ENCODE measurements at regions not wholly inside any gene's neighbourhood (a gene's known extent, or its start where the extent isn't known, plus 50 kb on each side); places are given as distances from the start of the nearest gene placed in this dataset.

DNA sequence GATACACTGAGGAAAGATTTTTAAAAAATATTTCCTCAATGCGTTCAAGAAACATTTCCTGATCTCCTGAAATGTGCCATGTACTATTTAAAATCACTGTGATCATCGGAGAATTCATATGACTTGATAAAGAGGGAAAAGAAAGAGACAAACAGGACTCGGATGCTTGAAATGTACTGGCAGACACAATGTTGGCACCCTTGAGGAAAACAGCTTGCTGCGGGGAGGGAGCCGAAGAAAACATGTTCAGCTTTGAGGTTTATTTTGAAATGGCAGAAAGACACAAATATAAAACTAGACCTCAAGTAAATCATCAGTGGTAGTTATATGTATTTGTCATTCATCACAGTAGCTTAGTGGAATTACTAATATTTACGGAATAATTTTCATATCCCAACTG, 100.9 kb upstream of the BRINP3 start:
- Mint-ChIP-seq H3K4me3 (no peak overlapping the region), H3K27me3 (ENCODE audit: low read depth) (peaks cover 3% of the 10 kb centered on the region), H3K9me3 (no peaks in the 10 kb centered on the region), H3K27ac (ENCODE audit: unreplicated experiment) (no peak overlapping the region), H3K36me3 (ENCODE audit: low read depth) (no peaks in the 10 kb centered on the region), H3K4me1 (no peaks in the 10 kb centered on the region)
- no peak for DNase-seq (ENCODE audit: low read depth, low spot score)
- TF ChIP-seq, protein P1, sequence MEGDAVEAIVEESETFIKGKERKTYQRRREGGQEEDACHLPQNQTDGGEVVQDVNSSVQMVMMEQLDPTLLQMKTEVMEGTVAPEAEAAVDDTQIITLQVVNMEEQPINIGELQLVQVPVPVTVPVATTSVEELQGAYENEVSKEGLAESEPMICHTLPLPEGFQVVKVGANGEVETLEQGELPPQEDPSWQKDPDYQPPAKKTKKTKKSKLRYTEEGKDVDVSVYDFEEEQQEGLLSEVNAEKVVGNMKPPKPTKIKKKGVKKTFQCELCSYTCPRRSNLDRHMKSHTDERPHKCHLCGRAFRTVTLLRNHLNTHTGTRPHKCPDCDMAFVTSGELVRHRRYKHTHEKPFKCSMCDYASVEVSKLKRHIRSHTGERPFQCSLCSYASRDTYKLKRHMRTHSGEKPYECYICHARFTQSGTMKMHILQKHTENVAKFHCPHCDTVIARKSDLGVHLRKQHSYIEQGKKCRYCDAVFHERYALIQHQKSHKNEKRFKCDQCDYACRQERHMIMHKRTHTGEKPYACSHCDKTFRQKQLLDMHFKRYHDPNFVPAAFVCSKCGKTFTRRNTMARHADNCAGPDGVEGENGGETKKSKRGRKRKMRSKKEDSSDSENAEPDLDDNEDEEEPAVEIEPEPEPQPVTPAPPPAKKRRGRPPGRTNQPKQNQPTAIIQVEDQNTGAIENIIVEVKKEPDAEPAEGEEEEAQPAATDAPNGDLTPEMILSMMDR (conservative IDR thresholded peaks at IDR 0.05), result no peak

DNA sequence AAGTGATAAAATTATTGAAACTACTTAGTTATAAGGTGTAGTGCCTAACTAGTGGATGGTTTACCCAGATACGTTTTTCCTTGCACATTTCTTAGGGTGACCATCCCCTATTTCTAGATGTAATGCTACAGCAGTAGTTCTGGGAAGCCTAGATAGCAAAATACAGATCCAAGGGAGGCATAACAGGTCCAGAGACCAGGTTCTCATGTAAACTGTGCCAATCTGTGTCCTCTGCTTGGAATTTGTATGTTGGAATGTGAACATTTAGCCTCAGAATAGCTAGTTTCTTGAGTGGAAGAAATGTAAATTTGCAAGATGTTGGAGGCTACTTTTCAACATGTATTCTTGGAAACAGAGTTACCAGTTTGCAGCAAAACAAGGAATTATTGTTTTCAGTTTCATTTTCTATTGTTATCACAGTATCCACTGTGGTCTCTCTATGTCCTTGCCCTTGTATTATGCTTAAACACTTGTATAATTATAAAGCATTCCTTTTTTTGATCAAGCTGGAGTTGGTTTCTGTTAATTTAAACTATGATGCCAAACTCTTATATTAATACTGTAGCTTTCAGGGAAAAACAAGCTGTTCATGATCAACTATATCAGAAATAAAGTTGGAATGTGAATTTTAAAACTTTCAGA, 102.0 kb upstream of the BRINP3 start:
- Mint-ChIP-seq H3K4me3 (no peak overlapping the region), H3K27ac (ENCODE audit: unreplicated experiment) (no peak overlapping the region), H3K9me3 (no peaks in the 10 kb centered on the region), H3K27me3 (ENCODE audit: low read depth) (peaks cover 3% of the 10 kb centered on the region), H3K36me3 (ENCODE audit: low read depth) (no peaks in the 10 kb centered on the region), H3K4me1 (no peaks in the 10 kb centered on the region)
- TF ChIP-seq, protein P1 (conservative IDR thresholded peaks at IDR 0.05), result no peak
- DNase-seq (ENCODE audit: low read depth, low spot score), result no peak

DNA sequence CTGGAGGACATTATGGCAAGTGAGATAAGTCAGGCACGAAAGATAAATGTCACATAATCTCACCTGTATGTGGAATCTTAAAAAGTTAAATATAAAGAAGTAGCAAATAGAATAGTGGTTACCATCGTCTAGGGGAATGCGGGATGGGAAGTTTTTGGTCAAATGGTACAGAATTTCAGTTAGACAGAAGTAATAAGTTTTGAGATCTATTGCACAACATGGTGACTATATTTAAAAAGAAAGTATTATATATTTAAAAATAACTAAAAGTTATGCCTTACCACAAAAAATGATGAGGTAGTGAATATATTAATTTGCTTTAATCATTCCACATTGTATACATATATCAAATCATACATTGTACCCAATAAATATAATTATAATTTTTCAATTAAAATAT, 106.2 kb upstream of the BRINP3 start:
- TF ChIP-seq, protein P1 (conservative IDR thresholded peaks at IDR 0.05), result no peak
- Mint-ChIP-seq H3K4me1 (no peaks in the 10 kb centered on the region), H3K27me3 (ENCODE audit: low read depth) (no peaks in the 10 kb centered on the region), H3K4me3 (no peak overlapping the region), H3K36me3 (ENCODE audit: low read depth) (no peaks in the 10 kb centered on the region), H3K9me3 (no peaks in the 10 kb centered on the region), H3K27ac (ENCODE audit: unreplicated experiment) (no peak overlapping the region)
- DNase-seq (ENCODE audit: low read depth, low spot score), result no peak

DNA sequence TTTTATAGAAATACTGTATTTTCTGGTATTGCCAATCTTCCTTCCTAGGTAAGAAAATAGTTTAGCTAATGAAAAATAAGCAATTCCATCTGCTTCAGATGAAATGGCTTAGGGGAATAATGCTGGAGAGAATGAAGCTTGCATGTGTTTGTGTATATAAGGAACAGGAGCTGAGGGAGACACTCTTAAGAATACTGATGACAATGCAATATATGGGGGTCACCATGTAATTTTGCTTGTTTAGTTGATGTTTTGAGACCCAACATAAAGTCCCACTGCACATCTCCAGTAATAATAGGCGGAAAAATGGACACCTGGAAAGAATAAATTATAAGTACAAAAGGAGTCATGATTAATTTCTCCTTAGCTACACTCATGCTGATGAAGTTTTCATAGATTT, 110.8 kb upstream of the BRINP3 start:
- no peaks in the 10 kb centered on the region for H3K4me1 Mint-ChIP-seq
- no peak for DNase-seq (ENCODE audit: low read depth, low spot score)
- H3K9me3 Mint-ChIP-seq, result no peaks in the 10 kb centered on the region
- H3K27me3 Mint-ChIP-seq (ENCODE audit: low read depth), result no peaks in the 10 kb centered on the region
- no peaks in the 10 kb centered on the region for H3K36me3 Mint-ChIP-seq (ENCODE audit: low read depth)
- TF ChIP-seq, protein P1 (conservative IDR thresholded peaks at IDR 0.05), result no peak
- no peak overlapping the region for H3K4me3 Mint-ChIP-seq
- no peak overlapping the region for H3K27ac Mint-ChIP-seq (ENCODE audit: unreplicated experiment)

DNA sequence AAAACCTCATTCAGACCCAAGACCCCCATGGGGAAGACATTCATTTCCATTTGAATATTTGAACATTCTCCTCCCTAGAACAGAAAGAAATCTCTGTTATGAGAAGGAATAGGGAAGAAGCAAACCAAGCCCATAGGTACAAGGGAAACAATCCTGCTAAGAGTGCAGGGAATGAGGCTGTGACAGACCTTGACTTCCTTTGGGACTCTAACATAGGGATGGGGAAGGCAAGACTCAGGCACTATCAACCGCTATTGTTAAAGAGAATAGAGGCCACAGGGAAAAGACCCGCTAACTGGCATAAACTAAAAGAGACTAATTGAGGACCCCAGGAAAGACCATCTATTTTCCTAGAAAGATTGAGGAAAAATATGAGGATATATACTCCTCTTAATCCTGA, 117.8 kb upstream of the BRINP3 start:
- Mint-ChIP-seq H3K4me1 (no peaks in the 10 kb centered on the region), H3K4me3 (no peak overlapping the region), H3K9me3 (no peaks in the 10 kb centered on the region), H3K27me3 (ENCODE audit: low read depth) (no peaks in the 10 kb centered on the region), H3K36me3 (ENCODE audit: low read depth) (no peaks in the 10 kb centered on the region), H3K27ac (ENCODE audit: unreplicated experiment) (no peak overlapping the region)
- TF ChIP-seq, protein P1 (conservative IDR thresholded peaks at IDR 0.05), result no peak
- DNase-seq (ENCODE audit: low read depth, low spot score), result no peak

All from neural crest cell (in vitro differentiated cells).